GM19035 (cell line): ENCODE measurements at regions not wholly inside any gene's neighbourhood (a gene's known extent, or its start where the extent isn't known, plus 50 kb on each side); places are given as distances from the start of the nearest gene placed in this dataset.
"Not testable (repeated sequence)": the region's sequence is repeated elsewhere in the genome, so short reads cannot be mapped to it uniquely, and the experiment has no call there.

ENCODE experiments used
- ATAC-seq: cut with Tn5 transposase; IDR thresholded peaks from one replicate; pipeline ENCODE4 v1.9.1; 2021; ENCODE audit not compliant: unreplicated experiment

DNA sequence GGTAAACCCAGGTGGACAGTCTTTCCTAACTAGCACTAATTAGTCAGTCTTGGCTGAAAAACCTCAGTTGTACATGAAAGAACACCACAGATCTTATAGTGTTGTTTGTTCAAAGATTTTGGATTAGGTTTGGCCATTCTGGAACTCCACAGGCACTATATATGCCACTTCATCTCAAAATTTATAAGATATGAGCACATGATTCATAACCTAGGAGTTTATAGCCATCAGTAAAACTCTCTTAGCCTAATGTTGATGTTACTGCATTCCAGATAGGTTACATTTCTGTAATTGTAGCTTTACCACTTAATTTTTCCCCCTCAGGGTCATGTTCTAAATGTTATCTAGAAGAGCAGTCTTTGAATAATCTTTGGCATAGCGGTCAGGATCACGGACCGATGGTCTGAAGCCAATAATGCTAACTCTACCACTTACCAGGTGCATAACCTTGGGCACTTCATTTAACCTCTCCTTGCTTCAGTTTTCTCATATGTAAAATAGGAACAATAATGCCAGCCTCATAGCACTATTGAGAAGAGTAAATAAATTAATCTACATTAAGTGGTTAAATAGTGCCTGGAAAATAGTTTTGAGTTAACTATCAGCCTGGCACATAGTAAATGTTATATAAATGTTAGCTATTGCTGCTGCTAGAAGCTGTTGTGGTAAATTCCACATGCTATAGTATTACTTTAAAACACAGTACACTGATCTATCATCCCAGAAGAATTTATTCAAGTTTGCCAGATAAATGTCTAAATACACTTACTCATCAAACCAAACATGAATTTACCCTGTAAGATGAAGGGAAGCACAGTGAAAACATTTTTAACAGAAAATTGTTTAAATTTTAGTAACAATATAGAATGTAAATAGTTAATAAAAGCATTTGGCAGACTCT lies 743.9 kb downstream of the NR2F1-AS1 start:
- no peak for ATAC-seq

DNA sequence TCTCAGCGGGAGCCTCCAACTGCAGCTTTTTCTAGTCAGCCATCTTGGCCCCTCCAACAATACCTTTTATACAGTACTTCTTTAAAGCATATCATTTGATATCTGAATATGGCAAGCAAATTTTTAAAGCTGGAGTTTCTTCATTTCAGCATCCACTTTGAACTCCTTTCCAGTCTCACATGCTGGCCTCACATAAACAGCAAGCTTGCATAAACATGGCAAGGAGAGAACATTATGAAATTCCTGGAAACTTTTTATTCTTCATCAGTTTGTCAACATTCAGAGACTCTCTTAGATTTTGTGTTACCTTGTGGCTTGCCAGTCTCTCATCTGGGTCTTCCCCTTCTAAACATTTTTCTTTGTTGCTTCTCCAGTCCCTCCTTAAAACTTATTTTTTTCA lies 745.3 kb downstream of the NR2F1-AS1 start:
- no peak for ATAC-seq

GRCh38 chr5:92823551-92823950 lies 757.5 kb downstream of the NR2F1-AS1 start:
- ATAC-seq = not testable (repeated sequence)

DNA sequence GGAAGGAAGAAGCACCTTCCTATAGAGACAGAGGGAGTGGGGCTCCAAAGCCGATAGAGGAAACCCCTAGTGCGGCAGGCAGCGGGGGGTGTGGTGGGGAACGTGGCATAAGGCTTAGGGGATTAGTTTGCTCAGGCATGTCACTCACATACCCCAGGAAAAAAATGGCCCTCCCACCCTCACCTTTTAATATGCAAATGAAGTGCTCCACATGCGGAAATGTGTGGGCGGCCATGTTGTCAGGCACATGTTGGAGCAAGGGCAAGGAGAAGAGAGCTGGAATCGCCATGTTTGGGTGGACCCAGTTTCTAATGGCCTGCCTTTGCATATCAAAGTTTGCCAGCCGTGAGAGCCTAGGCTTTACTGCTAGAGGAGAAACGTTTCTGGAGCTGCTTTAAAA lies 758.8 kb downstream of the NR2F1-AS1 start:
- no peak for ATAC-seq

DNA sequence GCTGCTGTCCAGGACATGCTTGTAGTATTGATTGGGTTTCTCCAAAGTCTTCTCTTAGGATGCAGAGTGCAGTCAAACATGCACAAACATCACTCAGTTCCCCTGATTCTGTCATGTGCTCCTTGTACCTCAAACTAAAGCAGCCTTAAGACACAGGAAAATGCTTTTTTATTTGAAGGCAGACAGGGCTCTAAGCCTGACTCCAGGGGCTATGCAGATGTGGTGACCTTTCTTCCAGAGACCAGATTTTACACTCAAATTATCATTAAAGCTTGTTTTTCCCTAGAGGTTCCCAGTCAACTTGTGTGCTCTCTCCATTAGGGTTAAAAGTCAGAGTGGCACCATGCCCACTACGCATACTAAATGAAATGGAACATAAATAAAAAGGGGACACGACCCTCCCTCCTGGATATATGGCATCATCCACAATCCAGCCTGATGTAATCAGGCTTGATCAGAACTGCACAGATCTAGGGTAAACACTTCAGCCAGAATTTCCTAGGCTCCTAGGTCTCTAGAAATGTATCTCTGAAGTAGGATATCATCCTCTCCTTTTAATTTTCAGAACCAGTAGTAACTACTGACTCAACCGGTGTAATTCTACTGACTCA lies 771.1 kb downstream of the NR2F1-AS1 start:
- ATAC-seq = no peak

DNA sequence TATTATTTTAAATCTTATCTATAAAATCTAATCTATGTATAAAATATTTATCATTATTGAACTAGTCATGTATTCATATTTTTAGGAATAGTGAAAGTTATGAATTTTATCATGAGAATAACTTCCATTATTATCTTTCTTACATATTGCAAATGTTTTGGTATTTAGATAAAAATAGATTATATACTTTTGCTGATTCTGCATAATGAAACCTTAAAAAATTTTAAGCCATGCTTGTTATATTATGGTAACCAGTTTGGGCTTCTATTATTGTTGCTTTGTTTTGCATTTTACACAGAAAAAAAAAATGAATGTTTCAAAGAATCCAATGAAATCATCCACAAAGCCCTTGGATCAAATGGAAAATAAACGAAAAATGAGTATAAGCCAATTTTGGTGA lies 772.5 kb downstream of the NR2F1-AS1 start:
- no peak for ATAC-seq

- no peak for ATAC-seq
These were observed 773.9 kb downstream of the NR2F1-AS1 start for GRCh38 chr5:92807085-92807484.

- no peak for ATAC-seq
These were observed 775.6 kb downstream of the NR2F1-AS1 start for GRCh38 chr5:92805446-92805845.

GRCh38 chr5:92801911-92802310 lies 779.1 kb downstream of the NR2F1-AS1 start:
- no peak for ATAC-seq

DNA sequence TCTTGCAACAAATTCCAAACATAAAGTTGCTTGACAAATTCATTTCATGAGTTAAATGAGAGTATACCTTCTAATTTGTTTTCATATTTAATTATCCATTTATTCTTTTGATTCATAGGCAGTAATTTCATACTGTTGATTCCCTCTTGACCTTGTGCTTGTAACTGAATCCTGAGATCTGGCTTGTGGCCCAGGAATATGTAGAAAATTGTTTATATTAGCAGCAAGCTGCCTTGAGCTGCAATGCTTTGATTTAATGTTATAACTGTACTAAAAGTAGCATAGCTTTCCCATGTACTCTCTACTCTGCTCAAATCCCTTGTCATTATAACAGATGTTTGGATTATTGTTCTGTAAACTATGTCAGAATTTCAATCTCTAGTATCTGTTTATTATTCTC lies 780.7 kb downstream of the NR2F1-AS1 start:
- ATAC-seq = no peak

- no peak for ATAC-seq
These were observed 785.4 kb downstream of the NR2F1-AS1 start for GRCh38 chr5:92795633-92796032.

DNA sequence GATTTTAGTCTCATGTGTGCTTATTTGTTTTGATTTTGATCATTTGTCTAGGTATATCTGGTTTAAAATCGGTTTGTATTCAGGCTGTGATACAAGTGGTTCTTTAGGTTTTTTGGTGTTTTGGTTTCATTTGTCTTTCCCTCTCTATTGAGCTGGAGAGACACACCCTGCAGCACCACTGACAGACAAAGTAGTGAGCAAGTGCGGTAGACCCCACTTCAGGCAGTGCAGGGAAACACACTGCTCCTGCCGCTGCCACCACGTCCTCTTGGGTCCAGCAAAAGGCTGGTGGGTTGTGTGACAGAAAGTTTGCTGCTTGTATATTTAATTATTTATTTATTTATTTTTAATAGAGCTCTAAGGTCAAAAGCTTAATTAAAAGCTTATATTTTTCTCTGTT lies 801.0 kb downstream of the NR2F1-AS1 start:
- ATAC-seq = no peak

GRCh38 chr5:92779536-92779935 lies 801.5 kb downstream of the NR2F1-AS1 start:
- no peak for ATAC-seq

DNA sequence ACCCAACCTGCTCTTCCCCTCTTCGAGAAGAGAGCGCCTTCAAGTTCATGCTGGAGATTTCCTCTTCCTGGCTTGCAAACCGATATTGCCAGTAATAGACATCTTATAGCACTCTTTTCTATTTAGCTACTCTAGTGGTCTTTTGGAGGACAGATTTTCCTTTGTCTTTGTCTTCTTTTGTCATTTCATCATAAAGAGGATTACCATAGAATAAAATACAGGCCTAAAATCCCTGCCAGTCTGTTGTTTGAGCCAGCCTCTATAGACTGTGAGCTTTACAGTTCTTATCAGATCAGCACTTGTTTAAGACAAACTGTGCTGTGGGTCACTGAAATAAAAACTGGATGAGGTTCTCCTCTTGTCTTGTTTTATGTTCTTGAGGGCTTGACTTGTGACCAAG lies 802.8 kb downstream of the NR2F1-AS1 start:
- ATAC-seq = no peak

- no peak for ATAC-seq
These were observed 803.6 kb downstream of the NR2F1-AS1 start for GRCh38 chr5:92777421-92777820.

DNA sequence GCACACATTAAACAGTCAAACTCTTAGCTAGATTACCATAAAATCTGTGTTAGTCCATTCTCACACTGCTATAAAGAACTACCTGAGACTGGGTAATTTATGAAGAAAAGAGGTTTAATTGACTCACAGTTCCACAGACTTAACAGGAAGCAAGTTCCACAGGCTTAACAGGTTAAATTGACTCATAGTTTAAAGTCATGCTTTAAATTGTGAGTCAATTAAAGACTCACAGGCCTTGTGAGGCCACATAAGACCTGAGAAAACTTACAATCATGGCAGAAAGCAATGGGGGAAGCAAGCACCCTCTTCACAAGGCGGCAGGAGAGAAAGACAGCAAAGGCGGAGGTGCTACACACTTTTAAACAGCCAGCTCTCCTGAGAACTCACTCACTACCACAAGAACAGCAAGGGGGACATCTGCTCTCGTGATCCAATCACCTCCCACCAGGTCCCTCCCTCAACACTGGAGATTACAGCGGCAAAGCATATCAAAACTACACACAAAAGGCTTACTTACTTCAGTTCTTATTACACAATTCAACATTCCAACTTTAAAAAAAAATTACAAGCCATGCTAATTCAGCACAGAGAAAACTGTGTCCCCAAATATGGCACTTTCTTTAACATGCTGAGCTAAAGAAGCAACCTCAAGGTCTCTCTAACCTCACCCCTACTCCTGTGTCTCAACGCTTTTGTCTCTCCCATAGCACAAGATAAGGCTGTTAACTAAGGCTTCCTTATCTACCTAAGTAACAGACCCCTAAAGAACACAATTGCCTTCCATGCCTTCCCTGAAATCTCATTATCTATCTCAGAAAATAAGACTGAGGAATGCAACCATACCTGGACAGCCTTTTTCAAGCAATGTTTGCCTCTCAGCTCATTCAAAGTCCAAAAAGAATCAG lies 805.1 kb downstream of the NR2F1-AS1 start:
- ATAC-seq = no peak

DNA sequence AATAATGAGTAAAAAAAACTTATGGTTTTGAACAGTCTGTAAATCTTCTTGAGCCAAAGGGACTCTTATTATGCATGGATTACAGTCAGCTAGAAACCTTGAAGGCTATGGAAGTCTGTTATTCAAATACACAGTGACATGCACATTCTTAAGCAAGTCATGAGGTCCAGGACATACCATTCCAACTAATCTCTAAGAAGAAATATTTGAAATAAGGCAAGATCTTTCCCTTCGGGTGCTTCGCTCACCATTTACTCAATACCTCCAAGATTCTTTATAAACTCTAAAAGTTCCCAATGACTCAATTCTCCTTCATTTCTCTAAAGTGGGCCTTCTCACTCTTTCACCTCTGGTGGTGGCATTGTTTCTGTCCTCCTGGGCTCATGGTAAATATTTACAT lies 811.0 kb downstream of the NR2F1-AS1 start:
- no peak for ATAC-seq

GRCh38 chr5:92761585-92761984 lies 819.4 kb downstream of the NR2F1-AS1 start:
- no peak for ATAC-seq

- ATAC-seq = no peak
These were observed 820.5 kb downstream of the NR2F1-AS1 start for GRCh38 chr5:92760550-92760949.

- ATAC-seq = no peak
These were observed 822.5 kb downstream of the NR2F1-AS1 start for GRCh38 chr5:92758552-92758951.

DNA sequence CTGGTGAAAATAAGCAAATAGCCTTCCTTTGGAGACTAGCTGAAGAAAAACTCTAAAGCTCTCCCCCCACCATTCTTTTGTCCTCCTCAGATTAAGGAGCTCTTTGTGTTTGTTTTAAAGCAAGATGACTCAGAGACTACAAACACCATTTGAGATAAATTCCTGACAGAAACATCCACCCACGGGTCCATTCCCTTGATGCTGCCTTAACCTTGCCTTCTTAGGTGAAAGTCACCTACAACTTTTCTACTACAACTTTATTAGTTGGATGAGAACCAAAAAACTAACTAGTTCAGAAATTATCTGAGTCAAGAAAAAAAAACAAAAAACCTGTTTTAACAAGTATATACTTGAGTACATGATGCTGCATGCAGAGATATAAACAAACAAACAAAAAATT lies 831.1 kb downstream of the NR2F1-AS1 start:
- ATAC-seq = no peak
